Activated CD4-positive, alpha-beta T cell treated with anti-CD3 and anti-CD28 coated beads, Interleukin-2, amount 50 U/mL, for 1 hour (primary cell): ENCODE measurements at regions not wholly inside any gene's neighbourhood (a gene's known extent, or its start where the extent isn't known, plus 50 kb on each side); places are given as distances from the start of the nearest gene placed in this dataset.
"Not testable (repeated sequence)": the region's sequence is repeated elsewhere in the genome, so short reads cannot be mapped to it uniquely, and the experiment has no call there.

Experiments
- DNase-seq: peaks from one replicate; pipeline ENCODE4 v3.0.0-alpha.2; 2020

DNA sequence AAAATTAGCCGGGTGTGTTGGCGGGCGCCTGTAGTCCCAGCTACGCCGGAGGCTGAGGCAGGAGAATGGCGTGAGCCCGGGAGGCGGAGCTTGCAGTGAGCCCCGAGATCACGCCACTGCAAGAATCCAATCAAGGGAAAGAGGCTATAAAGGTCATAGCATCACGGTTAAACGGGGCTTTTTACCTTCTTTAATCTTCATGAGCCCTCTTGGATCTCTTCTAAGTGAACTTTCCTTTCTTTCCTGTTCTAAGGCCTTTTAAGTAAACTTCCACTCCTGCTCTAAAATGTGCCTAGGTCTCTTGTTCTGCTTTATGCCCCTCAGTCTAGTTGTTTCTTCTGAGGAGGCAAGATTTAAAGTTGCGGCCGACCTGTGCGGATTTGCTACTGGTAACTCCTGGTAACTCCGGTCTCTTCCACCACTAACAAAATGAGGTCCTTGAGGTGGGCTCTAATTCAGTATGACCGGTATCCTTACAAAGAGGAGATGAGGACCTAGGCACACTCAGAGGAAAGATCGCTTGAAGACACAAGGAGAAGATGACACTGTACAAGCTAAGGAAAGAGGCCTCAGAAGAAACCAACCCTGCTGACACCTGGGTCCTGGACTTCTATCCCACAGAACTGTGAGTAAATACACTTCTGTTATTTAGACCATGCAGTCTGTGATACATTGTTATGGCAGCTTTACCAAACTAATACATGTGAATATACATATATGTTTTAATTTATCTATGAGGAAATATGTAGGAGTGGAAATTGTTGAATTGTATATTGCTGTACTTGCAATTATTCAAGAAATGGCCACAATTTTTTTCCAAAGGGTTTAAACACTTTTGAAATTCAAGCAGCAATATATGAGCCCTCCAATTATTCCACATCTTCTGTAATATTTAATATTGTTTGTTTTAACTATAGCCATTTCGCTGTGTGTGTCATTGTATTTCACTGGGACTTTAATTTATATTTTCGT, 331.5 kb upstream of the CNTNAP2 start:
- no peak for DNase-seq

DNA sequence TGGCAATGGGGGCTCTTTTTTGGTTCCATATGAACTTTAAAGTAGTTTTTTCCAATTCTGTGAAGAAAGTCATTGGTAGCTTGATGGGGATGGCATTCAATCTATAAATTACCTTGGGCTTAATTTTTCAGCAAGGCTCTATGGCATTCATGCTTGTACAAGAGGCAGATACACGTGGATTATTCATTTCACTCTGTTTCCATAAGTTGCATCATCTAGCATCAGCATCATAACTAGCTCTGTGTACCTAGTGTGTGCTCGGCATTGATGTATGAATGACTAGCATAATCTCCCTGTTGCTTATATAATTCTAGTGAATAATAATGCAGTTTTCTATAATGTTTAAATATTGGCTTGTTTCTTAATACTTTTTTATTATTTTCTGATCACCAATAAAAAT, 335.2 kb upstream of the CNTNAP2 start:
- not testable (repeated sequence) for DNase-seq

DNA sequence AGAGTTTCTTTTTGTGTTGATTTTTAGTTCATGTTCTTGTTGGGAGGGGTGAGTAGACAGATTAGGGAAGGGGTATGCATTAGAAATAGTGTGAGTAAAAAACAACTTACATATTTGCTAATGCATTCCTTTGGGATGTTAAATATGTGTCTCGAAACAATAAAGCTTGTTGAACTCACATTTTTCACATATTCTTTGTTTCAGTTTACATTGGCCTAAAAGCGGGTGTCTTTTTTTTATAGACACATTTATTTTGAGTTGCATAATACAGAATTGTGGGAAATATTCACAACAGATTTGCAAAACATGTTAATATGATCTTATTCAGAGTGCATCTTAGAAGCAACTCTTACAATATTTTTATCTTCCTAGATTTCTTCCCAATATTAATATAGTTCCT, 337.5 kb upstream of the CNTNAP2 start:
- DNase-seq = no peak

DNA sequence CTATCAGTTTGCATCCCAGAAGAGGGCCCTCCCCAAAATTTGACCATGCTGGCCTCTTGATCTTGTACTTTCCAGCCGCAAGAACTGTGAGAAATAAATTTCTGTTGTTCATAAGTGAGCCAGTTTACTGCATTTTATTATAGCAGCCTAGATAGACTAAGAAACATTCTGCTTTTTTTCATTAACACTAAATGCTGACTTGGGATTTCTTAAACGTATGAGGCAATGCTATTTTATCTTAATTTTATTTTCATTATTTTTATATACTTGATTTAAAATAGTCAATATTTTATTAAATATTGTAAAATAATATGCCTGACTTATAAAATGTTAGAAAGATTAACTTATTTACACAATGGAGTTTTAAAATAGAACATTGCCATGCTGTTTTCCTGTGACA, 341.8 kb upstream of the CNTNAP2 start:
- no peak for DNase-seq

DNA sequence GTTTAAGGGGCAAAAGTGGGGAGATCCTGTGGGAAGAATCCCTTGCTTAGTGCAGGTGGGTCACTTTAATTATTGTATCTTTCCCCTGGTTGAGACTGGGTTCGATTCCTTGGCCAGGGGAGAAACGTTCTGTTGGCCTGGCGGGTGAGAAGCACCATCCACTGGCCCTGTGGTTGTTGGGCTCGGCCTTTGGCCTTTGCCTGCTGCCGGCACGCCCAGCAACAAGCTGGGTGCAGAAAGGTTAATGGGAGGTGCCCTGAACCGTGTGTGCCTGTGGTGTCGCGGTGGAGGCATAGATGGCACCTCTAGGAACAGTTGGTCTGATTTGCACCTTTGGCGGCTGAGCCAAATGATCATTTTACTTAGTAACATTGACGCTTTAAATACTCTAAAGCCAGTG, 363.6 kb upstream of the CNTNAP2 start:
- DNase-seq = no peak

DNA sequence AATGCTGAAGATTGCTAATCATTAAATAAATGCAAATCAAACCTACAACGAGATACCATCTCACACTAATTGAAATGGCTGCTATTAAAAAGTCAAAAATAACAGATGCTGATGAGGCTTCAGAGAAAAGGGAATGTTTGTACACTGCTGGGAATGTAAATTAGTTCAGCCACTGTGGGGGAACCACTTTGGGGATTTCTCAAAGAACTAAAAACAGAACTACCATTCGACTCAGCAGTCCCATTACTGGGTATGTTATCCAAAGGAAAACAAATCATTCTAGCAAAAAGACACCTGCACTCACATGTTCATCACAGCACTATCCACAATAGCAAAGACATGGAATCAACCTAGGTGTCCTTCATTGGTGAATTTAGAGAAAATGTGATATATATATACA, 379.0 kb upstream of the CNTNAP2 start:
- DNase-seq = no peak

DNA sequence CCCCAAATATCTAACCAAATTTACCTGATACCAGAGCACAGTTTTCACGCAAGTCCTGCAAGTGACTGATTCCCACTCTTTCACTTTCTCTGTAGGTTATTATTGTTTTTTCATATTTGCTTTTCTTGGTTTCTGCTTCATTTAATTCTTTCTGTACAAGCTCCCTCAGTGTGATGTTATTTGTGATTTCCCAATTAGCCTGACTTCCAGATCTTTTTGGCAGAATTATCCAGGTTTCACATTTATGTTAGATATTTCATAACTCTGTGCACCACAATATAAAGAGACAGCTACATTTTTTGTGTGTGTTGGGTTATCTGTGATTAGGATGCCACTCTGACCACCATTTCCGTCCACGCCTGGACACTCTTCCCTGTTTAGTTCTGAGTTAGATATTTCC, 381.5 kb upstream of the CNTNAP2 start:
- no peak for DNase-seq

DNA sequence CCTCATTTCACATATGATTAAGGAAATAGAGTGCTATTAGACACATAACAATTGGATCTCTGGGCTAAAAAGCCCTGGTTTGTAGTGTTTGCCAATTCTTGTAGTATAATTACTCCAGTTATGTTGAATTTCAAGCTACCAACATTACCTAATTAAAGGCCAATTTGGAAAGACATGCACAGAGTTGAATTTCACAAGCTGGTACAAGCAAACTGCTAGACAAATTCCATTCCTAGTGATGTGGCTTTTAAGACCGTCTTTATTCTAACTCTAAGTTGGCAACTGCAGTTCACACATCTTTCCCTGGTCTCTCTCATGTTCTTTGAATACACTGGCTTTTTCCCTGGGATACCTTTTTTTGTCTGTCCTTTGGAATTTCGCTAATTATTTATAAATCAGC, 384.1 kb upstream of the CNTNAP2 start:
- no peak for DNase-seq

DNA sequence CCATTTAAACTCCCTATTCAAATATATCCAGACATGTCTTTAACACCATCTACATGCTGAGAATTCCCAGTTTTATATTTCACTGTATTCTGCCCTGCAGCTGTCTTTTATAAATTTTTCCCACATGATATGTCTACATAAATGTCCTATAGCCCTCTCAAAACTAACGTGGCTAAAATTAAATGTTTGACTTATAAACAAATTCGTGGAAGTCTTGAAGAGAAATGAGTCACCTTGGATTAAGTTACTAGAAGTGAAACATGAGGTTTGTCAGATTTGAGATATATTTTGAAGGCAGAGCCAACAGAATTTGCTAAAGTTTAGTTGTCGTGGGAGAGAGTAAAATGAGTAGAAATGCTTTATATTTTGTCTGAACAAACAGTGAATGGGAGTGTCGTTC, 386.9 kb upstream of the CNTNAP2 start:
- DNase-seq = no peak

DNA sequence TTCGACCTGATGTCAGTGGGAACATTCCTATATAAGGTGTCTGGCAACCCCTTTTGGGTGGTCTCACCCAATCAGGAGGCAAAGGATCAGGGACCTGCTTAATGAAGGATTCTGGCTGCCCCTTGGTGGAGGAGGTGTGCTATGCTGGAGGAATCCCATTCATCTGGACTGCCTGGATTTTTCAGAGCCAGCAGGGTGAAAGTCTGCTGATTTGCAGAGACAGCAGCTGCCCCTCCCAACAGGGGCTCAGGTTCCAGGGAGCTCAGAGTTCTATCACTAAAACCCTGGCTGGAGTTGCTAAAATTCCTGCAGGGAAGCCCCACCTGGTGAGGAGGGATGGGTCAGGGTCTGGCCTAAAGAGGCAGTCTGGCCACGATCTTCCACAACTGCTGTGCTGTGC, 398.5 kb upstream of the CNTNAP2 start:
- no peak for DNase-seq

DNA sequence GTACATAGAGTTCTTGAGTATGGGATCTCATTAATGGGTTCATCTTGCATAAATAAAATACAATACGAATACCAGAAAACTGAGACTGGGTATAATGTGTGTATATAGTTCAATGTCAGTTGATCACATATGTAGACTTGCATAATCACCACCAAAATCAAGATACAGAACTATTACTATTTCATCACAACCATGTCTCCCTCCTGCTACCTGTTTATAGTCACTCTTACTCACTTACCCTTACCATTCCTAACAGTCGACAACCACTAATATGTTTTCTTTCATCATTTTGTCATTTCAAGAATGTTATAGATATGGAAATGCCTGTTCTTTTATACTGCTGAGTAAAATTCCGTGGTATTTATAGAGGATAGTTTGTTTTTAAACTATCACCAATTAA, 416.1 kb upstream of the CNTNAP2 start:
- no peak for DNase-seq

DNA sequence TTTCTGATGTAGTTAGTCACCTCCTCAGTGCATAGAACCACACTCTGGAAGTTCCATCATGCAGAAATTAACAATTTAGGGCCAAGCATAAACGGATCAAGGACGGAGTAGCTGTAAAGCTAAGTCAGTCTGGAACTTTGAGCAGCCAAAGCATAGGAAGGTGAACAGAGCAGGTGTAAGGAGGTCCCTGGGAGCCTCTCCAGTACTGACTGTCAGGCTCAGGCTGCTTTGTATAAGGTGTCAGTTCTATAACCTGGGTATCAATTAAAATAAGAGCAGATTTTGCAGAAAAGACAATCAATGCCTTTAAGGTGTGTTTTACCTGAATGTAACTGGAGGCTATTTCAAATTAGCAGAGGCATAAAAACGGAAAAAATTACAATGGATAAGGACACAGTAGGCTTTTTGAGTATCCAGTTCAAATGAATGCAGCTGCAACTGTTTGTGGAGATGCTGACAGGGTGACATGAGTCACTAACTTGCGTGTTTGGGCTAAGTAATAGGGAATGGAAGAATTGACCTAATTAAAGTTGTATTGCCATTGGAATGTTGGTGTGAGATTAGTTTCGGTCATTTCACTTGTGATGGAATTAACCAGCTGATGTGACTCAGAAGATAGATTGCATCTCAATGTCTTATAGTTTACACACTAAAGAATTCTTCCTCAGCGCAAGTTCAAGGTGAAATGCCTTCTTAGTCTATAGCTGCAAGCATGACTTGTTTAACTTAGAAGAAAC, 417.9 kb upstream of the CNTNAP2 start:
- DNase-seq = no peak

DNA sequence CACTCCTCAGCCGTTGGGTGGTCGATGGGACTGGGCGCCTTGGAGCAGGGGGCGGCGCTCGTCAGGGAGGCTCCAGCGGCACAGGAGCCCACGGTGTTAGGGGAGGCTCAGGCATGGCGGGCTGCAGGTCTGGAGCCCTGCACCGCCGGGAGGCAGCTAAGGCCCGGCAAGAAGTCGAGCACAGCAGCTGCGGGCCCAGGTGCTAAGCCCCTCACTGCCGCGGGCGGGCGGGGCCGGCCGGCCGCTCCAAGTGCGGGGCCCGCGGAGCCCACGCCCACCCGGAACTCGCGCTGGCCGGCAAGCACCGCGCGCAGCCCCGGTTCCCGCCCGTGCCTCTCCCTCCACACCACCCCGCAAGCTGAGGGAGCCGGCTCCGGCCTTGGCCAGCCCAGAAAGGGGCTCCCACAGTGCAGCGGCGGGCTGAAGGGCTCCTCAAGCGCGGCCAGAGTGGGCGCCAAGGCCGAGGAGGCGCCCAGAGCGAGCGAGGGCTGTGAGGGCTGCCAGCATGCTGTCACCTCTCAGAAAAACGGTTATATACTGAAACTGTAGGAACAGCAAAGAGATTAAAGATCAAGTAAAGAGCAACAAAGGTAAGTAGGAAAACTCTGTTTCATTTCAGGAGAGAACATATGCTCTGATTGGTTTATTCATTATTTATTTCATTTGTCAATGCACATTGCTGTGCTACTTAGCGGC, 419.0 kb upstream of the CNTNAP2 start:
- not testable (repeated sequence) for DNase-seq

DNA sequence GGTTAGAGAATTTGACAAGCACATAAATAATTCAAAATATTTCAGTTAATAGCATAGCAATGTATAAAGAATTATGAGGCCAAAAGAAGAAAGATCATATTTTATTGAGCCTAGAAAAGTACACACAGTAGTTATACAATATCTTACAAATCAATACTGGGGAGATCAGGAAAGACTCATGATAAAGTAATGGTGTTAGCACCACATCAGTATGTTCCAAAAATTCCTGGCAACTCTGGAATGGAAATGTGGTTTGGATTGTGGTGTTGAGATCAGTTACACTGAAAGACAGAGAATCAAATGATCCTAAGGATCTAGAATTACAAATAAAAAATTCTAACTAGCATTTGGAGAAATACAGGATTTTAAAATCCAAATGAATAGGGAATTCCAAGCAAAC, 420.5 kb upstream of the CNTNAP2 start:
- DNase-seq = no peak

DNA sequence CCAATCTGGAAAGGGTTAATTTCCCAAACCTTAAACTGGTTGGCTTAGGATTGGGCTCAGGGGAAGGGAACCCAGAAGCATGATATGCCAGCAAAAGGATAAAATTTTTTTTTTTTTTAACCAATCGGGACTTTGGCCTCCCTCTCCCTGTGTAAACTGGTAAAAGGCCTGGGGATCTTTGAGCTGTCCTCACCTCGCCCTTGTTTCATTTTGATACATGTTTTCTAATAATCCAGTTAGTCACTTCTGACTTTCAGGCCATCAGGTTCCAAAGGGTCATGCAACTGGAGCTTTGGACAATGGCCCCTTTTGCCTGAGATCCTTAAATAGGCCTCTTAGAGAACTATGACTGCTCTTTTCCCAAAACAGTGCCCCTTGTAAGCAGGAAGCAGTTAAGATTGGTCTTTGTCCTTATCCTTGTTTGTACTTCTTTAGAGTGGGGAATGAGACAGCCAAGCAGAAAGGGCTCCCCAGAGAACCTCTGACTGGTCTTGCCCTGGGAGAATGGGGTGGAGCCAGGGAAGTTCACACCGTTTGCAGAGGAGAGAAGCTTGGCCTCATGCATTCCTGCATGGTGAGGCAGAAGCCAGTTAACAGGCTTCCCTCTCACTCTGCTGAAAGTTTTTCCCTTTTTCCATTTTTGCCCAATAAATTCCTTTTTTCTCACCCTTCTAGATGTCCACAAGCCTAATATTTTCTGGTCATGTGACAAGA, 424.2 kb upstream of the CNTNAP2 start:
- no peak for DNase-seq

DNA sequence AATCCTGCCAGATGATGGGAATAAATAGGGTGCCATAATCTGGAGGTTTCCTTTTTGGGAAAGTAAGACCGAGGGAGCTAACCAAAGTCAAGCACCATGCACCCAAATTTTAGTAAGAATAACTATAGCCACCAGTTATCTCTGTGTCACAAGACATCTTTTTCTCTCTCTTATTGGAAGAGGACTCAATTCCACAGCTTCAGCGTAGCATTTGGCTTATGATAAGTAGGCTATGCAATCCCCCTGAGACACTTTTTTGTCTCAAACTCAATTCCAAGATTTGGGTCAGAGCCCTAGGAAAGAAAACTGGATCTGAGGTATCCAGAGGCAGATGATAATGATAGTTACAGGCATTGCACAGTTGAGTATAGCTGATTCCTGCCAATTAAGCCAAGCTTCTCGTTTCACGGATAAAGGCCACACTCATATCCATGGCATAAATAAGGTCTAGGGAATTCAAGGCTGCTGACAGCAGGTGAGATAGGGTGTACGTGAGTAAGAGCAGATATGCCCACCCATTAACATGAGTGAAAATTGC, 425.2 kb upstream of the CNTNAP2 start:
- DNase-seq = no peak

DNA sequence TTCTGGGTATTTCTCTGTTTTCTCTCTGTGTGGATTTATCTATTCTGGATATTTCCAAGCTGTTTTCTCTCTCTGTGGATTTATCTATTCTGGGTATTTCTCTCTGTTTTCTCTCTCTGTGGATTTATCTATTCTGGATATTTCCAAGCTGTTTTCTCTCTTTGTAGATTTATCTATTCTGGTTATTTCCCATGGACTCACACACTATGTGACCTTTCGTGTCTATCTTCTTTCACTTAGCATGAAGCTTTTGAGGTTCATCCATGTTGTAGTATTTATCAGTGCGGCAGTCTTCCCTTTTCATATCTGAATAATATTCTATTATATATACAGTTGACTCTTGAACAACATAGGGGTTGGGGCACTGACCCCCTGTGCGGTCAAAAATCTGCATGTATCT, 435.0 kb upstream of the CNTNAP2 start:
- DNase-seq = no peak

DNA sequence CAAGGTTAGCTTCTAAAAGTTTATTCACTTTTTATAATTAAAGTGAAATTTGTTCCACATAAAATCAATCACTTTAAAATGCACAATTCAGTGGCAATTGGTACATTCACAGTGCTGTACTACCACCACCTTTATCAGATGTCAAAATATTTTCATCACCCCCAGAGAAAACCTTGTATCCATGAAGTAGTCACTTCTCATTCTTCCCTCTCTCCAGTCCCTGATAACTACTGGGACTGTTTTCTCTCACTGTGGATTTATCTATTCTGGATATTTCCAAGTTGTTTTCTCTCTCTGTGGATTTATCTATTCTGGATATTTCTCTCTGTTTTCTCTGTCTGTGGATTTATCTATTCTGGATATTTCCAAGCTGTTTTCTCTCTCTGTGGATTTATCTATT, 435.4 kb upstream of the CNTNAP2 start:
- DNase-seq = no peak

DNA sequence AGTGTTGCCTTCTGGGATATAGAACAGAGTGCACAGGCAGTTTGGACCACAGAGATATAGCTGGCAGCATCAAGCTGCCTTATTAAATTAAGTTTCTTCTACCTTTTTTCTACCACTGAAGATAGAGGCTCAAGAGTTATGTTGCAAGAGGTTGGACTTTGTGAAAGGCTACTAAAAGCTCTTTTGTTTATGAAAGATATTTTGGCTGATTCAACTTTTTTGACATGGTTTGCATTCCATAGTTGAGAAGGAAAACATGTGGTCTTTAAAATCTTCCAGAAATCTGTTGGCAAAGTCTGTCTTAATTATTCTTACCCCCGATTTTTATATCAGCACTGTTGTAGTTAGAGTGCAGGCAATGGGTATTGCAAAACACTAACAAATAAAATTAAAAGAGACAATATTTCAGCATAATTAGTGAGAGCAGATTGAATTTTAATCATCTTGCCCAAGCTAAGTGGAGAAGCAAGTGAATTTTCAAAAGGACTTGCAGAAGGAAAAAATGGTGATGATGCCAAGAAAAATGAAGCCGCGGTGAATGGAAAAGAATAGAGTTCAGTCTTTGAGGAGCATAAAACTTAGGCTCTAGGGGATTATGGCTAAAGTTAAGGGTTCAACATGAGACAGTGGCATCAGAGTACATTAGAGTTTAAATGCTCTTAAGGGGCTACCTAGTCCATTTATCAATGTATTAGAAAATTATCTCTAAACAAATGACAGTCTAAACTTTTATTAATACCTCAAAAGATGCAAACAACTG, 450.9 kb upstream of the CNTNAP2 start:
- no peak for DNase-seq

DNA sequence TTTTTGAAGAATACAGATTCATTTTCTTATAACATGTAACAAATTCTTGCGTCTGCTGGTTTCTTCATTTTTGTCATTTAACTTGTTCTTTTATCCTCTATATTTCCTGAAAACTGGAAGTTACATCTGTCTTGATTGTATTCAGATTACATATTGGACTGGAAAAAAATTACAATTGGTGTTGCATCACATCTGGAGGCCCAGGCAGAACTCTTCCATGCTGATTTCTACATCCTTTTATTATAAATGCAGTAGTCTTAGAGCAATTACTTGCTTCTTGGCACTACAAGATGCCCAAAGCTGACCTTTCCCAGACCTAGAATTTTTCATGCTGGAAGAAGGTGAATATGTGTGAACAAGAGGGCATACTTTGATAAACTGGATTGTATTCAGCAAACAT, 460.9 kb upstream of the CNTNAP2 start:
- no peak for DNase-seq

DNA sequence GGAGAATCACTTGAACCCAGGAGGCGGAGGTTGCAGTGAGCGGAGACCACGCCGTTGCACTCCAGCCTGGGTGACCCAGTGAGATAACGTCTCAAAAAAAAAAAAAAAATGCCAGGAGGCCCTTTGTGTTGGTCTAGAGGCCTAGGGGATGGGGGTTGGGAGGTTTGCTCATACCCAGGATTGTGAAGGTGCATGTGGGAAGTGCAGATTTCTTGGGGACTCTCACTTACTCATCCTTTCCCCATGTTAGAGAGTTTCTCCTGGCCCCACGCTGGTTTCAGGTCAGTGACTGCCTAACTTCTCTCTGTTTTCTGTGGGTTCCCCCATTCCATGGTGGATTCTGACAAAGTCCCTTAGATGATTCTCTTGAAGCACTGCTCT, 471.5 kb upstream of the CNTNAP2 start:
- DNase-seq = no peak
